NCI-H1105 treated with DMSO at 0.1 percent for 48 hours (cell line): ENCODE measurements at regions not wholly inside any gene's neighbourhood (a gene's known extent, or its start where the extent isn't known, plus 50 kb on each side); places are given as distances from the start of the nearest gene placed in this dataset.

Experiments used
- DNase-seq: peaks from one replicate; lab custom pipeline; 2025; lab: John Stamatoyannopoulos, UW

DNA sequence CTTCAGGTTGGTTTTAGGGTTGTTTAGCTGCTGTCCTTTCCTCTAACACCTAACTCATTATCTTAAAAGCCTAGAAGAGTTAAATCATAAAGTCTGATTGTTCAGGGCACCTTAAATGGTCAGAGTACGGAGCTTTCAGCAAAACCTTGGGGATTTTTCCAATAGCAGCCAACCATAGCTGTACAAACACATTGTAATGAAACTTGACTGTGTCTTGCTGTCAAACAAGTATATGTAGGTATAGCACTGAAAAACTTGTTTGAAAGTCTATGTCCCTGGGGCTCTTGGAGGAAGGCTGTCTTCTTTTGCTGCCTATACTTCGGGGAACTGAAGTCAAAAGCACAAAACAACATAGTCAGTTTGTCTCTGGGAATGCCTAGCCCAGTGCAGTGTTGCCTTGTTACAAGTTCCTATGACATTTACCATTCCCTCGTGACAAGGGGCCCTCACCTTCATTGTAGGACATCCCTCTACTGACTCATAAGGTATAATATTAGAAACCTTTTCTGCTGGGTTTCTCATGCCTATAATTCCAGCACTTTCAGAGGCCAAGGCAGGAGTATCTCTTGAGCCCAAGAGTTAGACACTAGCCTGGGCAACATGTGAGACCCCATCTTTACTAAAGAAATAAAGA lies 474.5 kb upstream of the NBEA start:
- no peak for DNase-seq

DNA sequence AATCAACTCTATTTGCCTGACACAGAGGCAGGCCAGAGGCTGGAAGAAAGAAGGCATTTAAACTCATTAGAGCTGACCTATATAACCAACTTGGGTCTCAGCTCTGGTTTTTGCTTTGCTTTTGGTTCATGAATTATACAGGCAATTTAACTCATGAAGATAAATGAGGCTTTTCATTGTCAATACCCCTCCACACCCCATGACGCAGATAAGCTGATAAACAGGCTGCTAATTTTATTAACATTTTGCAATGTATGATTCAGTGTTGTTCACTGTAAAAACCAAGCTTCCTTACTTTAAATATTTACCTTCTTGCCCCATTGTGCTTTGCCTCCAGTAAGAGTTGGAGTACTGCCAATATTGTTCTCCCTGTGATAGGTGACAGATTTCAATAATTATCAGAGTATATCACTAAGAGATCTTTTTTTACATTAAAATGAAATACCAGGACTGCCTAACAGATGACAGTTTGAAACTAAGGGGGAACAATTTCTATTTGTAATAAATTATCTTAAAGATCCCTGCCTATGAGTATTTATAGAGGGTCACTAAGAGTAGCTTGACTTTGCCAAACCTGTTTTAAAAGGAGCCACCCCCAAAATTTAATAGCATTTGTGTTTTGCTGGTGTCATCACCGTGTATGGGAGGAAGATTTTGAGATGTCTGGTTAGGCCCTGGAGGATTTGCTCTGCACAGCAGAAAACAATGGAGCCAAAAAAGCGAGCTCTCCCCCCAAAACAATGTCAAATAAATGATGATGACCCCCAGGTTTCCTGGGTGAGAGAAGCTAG lies 472.7 kb upstream of the NBEA start:
- peak; percentile 36 for DNase-seq

DNA sequence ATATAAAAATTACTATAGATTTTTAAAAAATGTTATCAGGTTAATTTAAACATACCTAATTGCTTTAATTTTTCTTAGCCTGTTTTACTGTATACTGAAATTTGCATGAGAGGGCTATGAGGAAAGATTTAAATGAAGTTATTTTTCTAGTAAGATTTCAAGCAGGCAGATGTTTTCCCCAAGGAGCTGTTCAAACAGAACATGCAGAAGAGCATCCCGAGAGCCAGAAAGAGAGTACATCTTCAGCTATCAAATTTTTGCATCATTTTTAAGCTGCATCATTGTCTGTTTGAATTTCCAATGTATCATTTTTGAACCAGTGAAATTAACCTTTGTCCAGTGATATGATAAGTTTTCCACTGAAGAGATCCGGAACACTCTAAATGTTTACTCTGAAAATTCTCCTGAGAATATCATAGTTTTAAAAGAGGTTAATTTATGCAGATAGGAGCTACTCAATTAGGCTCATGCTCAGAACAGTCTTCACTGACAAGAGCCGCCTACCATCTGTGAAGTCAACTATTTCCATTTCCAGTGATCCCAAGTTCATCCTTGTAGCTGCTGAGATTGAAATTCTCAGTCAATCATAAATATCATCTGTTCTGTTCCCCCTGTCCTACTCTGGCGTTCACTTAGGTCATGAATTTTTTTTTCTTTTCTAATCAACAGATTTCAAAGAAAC lies 467.7 kb upstream of the NBEA start:
- no peak for DNase-seq

DNA sequence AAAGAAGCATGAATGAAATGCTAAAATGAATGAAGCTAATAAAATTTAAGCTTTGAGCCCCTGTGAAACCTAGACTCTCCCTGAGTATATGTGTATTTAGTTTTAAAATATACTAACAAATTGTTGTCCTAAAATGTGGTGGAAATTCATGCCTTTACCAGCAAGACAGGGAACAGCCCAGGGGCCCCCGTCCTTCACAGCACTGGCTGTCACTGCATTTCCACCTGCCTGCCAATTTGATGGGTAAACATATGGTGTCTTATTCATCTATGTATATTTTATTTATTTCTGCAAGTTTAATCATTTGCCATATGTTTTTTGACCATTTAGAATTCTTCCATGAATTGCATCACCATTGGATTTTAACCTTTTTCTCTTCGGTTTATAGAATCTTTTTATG lies 463.7 kb upstream of the NBEA start:
- DNase-seq: no peak

DNA sequence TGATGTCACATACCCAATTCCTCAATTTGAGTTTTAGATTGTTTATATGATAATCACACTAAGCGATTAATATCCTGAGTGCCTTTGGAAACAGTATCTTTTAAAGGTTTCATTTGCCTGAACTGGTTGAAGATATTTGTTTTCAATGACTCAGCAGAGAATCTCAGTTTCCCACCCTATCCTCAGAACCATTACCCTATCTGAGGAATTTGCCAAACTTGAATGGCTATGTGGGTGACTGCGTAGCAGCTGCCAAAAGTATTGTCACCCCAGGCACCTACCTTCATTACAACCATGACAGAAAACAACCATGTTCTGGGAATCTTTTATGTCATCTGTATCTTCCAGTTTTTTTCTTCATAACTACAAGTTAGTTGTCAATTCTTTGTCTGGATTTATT lies 440.1 kb upstream of the NBEA start:
- DNase-seq: no peak

DNA sequence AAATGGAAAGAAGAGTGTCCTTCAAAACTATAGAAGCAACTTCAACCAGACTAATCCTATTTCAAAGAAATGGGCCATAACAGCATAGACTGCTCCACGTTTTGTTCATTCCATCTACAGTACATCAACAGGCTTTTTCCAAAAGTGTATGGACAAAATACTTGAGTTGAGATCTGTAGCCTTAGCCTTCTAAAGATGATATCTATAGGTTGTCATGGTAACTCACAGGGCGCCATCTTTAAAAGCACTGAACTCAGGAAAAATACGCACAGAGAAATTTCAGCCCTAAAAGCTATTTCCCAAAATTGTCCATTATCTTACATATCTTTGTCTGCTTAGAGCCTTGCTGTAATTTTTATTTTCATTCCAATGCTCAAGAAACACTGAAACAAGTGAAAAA lies 439.4 kb upstream of the NBEA start:
- DNase-seq: no peak

DNA sequence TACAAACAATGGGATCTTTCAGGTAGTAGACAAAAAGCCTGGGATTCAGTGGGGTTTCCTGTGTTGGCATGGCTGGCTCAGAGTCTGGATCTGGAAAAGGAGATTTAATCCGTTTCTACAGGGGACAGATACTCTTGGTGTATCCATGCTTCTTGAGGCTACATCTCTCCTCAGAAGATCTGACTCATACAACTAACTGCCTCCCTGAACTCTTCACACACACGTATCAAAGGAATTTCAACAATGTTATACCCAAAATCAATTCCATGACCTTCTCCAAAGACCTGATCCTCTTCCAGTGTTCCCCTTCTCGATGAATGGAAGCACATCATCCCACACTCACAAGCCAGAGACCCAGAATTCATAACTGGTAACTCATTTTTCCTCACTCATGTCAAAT lies 435.3 kb upstream of the NBEA start:
- DNase-seq: no peak

DNA sequence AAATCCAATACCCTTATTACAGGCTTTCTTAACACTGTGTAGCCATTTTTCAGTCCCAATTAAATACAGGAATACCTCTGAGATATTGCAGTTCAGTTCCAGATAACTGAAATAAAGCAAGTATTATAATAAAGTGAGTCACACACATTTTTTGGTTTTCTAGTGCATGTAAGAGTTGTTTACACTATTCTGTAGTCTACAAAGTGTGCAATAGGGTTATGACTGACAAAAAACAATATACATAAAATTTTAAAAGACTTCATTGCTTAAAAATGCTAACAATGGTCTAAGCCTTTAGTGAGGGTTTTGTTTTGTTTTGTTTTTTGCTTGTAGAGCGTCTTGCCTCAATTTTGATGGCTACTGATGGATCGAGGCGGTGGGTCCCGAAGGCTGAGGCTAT lies 434.4 kb upstream of the NBEA start:
- no peak for DNase-seq

DNA sequence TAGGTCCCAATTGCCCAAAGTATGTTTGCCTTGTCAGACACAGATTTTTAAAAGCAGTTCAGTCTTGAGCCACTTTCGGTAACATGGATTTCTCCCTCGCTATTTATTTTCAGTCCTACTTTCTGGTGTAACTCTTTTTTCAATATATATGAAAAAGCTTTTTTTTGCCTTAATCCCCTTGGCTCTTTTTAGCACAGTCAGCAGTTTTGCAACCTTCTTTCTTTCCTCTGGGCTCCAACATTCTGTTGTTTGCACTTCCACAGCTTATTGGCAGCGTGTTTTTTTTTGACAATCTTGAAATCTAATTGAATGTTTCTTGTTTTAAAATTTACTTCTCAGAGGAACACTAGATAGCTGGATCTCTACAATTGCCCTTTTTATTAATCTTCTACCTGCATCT lies 429.3 kb upstream of the NBEA start:
- DNase-seq: no peak

DNA sequence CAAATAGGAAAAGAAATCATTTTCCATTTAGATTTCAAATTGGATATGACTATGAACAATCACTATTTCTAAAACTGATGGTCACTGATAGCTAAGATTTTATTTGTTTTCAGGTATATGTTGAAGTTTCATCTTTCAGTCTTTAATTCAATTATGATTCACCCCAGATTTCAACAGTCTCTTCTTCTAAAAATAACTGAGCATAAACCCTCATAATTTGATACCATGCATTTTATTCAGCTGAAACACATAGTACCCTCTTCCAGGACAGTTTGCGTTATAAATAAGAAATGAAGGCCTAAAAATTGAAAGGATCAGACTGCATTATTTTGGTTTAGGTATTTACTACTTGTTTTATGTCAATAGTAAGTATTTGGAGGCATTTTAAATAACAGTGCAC lies 428.5 kb upstream of the NBEA start:
- no peak for DNase-seq

DNA sequence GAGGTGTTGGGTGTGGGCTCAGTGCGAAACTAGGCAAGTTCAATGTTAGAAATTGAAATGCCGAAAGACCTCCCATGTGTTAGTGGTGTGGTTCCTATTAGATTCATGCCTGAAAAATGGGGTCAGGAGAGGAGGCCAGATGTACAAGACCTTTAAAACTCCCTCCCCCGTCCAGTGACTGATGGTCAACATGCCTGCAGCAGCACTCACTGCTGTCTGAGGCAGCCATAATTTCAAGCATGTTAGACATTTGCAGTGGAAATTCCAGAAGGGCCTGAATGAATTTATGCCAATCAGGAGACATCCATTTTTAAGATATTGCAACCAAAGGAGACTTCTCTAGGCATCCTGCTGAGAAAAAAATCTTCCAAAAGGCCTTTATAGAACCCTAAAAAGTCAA lies 426.9 kb upstream of the NBEA start:
- no peak for DNase-seq

DNA sequence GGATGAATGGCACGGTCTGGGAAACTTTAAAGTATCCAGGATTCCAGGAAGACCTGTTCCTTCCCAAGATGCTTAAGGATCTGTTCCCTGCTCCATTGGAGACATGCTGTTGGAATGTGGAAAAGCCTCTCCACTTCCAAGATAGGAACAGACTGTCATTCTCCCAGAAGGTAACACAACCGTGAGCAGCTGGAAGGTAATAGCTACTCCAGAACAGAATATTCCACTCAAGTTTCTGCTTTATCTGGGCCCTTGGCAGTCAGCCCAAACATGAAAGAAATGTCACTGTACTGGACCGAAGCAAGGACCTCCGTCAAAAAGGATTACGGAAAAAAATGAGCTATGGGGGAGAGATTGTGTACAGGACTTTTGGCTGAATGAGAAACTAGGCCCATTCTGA lies 420.9 kb upstream of the NBEA start:
- no peak for DNase-seq

DNA sequence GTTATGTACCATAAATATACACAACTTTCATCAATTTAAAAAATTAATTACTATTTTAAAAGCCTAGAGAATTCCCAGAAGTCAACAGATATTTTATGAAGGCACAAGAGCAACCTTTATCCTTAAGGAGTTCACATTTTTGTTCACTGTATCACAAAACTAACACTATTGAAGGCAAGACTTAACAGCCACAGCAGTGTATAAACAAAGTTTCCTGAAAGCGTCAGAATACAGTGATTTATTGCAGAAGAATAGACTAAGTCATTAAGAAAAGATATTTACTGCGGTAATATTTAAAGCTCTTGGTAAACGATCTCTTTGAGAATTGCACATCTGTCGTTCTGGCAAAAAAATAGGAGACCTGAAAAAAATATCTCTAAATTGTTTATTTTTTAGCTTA lies 419.3 kb upstream of the NBEA start:
- no peak for DNase-seq

DNA sequence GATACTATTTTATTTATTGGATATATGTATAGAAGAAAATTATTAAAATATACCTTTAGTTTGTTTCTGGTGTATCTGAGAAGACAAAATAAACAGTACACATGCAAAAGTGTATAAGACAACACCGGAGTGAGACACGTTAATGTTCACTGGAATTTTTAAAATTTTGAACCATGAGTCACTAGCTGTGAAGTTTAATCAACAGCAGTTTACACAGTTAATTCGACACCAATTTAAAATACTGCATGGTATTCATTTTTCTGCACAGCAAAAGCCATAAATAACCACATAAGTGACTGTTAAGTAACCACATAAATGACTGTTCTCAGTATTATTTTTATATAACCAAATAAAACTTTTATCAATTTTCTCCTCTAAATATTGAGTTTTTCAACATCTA lies 418.7 kb upstream of the NBEA start:
- DNase-seq: no peak

DNA sequence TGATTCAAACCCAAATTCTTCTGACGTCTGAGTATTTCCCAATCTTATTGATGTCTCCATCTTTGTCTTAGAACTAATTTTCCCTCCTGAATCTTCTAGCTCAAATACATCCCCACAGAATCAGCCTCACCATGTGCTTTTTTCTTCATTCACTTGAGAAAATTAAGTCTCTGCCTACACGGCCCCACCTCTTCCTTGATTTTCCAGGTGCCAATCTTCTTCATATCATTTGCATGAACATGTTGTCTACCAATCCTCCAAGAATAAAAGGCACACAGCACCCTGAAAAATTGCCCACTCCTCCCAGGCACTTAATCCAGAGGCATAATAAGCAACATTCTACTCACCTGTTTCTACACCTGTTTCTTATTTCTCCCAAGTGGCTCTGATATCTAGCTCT lies 408.1 kb upstream of the NBEA start:
- no peak for DNase-seq

DNA sequence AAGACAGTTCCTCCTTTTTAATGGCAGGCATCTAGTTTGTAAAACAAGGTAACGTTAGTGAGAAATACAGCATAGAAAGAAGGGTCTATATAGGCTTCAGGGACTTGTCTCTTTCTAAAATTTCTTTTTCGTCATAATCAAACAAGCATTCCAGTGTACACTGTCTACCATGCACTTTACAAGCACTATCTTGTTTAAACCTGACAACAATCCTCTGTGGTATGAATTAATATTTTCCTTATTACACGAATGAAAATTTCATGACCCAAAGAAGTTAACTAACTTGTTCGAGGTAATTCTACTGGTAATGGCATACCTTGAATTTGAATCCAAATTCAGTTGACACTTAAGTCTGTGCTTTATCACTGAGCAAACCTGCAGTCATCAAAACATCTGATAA lies 399.7 kb upstream of the NBEA start:
- DNase-seq: no peak

DNA sequence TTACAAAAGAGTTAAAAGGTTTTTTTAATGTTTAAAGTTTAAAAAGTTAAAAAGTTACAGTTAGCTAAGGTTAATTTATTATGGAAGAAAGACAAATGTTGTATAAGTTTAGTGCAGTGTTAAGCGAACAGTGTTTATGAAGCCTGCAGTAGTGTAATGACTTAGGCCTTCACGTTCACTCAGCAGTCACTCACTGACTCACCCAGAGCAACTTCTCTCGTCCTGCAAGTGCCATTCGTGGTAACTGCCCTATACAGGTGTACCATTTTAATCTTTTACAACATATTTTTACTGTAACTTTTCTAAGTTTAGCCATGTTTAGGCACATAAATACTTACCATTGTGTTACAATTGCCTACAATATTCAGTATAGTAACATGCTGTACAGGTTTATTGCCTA lies 398.2 kb upstream of the NBEA start:
- DNase-seq: no peak

DNA sequence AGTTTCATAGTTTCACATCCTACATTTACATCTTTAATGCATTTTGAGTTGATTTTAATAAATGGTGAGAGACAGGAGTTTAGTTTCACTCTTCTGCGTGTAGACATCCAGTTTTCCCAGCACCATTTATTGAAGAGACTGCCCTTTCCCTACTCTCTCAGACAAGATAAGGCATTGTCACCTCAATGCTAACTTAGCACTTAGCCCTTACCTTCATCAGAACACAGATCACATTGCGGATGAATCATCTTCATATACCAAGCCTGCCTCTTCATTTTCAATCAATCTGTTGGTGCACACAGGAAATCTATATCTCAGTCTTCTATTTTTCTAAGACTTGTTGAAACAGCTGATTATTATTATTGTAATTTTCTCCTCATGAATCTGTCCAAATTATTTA lies 396.6 kb upstream of the NBEA start:
- DNase-seq: no peak

DNA sequence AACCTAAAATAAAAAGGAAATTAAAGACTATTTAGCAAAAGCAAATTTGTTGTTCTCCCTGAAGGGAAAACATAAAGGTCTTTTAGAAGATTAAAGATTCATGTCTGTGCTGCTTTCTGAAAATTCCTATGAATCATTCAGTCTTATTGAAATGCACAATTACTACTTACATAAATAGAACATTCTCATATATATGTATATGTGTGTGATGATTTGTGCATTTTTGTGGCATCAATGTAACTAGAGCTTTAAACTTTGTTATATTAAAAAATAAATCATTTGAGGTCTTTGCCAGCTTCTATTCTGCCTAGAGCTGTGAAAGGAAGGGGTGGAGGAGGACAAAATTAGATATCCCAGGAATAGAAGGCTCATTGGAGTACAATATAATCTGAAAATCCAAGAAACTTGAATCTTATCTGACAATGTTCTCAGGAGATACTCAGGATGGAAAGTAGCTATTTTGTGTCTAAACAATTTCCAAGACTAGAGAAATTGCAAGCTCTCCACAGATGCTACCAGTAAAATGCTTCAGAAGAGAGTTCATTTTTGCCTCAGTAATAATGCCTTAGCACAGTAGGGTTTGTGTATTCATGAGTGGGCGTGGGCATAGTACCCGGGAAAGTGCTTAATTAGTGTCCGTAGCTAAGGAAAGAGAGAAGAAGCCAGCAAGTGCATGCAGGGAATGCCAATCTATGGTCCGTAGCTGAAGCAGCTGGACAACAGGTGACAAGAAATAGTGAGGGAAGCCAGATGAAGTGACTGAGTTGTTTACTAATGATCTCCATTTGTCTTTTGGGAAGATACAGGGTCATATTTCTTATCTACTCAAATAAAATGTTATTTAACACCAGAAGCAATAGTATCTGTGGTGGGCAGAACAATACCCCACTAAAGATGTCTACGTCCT lies 395.5 kb upstream of the NBEA start:
- DNase-seq: no peak

DNA sequence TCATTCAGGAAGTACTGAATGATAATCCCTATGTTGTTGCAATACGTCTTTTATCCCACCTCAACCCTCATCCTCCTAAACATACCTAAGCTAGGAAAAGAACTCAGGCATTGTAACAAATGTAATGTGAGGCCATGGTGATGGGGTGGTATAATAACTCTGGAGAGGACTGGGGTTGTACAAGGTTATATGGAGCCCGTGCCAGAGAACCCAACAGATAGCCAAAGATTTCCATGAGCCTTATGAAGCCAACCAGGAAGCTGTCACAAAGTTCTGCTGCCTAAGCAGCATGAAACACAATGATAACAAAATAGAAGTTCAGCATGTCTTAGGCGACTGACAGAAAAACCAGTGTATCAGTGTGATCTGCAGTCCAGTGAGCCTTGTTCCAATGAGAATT lies 394.1 kb upstream of the NBEA start:
- no peak for DNase-seq

DNA sequence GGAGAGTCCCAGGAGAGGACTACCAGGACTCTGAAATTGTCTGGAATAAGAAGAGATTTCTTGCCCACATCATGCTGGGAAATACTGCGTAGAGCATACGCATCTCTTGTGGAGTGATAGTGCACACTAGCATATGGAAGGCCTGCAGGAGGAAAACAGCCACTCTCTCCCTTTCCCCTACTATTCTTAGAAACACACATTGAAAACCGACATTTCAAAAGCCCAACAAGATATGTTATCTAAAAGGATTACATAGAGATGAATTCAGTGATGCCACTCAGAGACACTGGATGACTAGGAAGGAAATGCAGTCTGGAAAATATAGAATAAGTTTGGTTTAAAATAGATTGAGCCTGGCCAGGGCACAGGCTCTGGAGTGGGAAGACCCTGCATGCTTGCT lies 388.7 kb upstream of the NBEA start:
- no peak for DNase-seq

DNA sequence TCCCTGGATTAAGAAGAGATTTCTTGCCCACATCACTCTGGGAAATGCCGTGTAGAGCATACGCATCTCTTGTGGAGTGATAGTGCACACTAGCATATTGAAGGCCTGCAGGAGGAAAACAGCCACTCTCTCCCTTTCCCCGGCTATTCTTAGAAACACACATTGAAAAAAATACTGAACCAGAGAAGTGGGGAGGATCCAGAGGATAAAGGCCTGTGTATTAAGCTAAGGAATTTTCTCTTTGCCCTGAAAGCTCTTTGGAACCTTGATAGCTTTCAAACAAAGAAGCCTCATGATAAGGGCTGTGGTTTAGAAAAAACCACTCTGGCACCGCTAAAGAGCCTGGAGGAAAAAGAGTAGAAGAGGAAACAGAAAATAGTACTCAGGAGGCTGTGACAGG lies 386.1 kb upstream of the NBEA start:
- no peak for DNase-seq

DNA sequence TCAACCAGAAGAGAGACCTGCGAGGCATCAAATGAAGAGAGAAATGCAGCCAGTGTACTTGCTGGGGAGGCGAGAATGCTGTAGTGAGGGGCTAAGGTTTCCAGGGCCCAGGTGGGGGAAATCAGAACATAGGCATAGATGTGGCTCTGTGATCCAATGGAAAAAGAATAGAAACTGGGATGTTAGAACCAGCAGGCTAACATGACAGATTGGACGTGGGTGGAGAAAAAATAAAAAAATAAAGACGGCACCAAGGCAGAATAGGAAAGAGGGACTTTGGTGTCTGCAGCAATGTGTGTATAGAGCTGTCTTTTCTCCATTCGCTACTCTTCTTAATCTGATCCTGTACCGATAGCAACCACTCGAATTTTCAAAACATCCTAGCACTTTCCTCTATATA lies 381.0 kb upstream of the NBEA start:
- no peak for DNase-seq
